Osteocyte (in vitro differentiated cells): ENCODE measurements at regions not wholly inside any gene's neighbourhood (a gene's known extent, or its start where the extent isn't known, plus 50 kb on each side); places are given as distances from the start of the nearest gene placed in this dataset.

ENCODE experiments used
- DNase-seq: peaks from one replicate; pipeline ENCODE4 v3.0.0; 2021; ENCODE audit warnings: mixed read lengths; ENCODE audit not compliant: unreplicated experiment; ENCODE audit errors: extremely low spot score
- H3K27ac Mint-ChIP-seq: one replicate; pipeline ENCODE4 v1.8.0; 2021; ENCODE audit warnings: mild to moderate bottlenecking, mixed read lengths; ENCODE audit not compliant: unreplicated experiment
- H3K27me3 Mint-ChIP-seq: one replicate; pipeline ENCODE4 v1.8.0; 2021; ENCODE audit warnings: mixed read lengths; ENCODE audit not compliant: unreplicated experiment
- H3K36me3 Mint-ChIP-seq: one replicate; pipeline ENCODE4 v1.8.0; 2021; ENCODE audit warnings: mixed read lengths; ENCODE audit not compliant: unreplicated experiment
- H3K4me1 Mint-ChIP-seq: one replicate; pipeline ENCODE4 v1.8.0; 2021; ENCODE audit warnings: mixed read lengths; ENCODE audit not compliant: unreplicated experiment
- H3K4me3 Mint-ChIP-seq: one replicate; pipeline ENCODE4 v1.8.0; 2021; ENCODE audit warnings: mild to moderate bottlenecking, moderate library complexity, mixed read lengths; ENCODE audit not compliant: unreplicated experiment
- H3K9me3 Mint-ChIP-seq: one replicate; pipeline ENCODE4 v1.8.0; 2021; ENCODE audit warnings: mixed read lengths; ENCODE audit not compliant: unreplicated experiment
- TF ChIP-seq, protein P1 (sequence below): fragments of 200-600 bp; sonication (generic); IDR thresholded peaks from 2 replicates; pipeline ENCODE4 v1.5.0; 2021; ENCODE audit warnings: antibody characterized with exemption, mild to moderate bottlenecking, moderate library complexity

DNA sequence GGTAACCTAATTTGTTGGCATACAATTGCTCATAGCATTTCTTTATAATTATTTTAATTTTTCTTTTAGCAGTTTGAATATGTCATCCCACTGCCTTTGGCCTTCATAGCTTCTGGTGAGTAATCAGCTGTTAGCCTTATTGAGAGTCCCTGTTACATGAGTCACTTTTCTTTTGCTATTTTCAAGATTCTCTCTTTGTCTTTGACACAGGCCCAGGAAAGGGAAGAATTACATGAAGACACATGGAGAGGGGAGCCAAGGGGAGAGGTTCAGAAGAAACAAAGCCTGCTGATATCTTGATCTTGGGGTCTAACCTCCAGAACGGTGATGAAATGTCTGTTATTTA, 418.2 kb downstream of the METTL15 start:
- H3K4me3 Mint-ChIP-seq: no peak overlapping the region
- no peak for DNase-seq
- H3K36me3 Mint-ChIP-seq: peaks cover 12% of the 10 kb centered on the region
- peaks cover 6% of the 10 kb centered on the region for H3K9me3 Mint-ChIP-seq
- no peak overlapping the region for H3K27ac Mint-ChIP-seq
- no peaks in the 10 kb centered on the region for H3K4me1 Mint-ChIP-seq
- H3K27me3 Mint-ChIP-seq: no peaks in the 10 kb centered on the region
- TF ChIP-seq, protein P1, sequence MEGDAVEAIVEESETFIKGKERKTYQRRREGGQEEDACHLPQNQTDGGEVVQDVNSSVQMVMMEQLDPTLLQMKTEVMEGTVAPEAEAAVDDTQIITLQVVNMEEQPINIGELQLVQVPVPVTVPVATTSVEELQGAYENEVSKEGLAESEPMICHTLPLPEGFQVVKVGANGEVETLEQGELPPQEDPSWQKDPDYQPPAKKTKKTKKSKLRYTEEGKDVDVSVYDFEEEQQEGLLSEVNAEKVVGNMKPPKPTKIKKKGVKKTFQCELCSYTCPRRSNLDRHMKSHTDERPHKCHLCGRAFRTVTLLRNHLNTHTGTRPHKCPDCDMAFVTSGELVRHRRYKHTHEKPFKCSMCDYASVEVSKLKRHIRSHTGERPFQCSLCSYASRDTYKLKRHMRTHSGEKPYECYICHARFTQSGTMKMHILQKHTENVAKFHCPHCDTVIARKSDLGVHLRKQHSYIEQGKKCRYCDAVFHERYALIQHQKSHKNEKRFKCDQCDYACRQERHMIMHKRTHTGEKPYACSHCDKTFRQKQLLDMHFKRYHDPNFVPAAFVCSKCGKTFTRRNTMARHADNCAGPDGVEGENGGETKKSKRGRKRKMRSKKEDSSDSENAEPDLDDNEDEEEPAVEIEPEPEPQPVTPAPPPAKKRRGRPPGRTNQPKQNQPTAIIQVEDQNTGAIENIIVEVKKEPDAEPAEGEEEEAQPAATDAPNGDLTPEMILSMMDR: no peak

DNA sequence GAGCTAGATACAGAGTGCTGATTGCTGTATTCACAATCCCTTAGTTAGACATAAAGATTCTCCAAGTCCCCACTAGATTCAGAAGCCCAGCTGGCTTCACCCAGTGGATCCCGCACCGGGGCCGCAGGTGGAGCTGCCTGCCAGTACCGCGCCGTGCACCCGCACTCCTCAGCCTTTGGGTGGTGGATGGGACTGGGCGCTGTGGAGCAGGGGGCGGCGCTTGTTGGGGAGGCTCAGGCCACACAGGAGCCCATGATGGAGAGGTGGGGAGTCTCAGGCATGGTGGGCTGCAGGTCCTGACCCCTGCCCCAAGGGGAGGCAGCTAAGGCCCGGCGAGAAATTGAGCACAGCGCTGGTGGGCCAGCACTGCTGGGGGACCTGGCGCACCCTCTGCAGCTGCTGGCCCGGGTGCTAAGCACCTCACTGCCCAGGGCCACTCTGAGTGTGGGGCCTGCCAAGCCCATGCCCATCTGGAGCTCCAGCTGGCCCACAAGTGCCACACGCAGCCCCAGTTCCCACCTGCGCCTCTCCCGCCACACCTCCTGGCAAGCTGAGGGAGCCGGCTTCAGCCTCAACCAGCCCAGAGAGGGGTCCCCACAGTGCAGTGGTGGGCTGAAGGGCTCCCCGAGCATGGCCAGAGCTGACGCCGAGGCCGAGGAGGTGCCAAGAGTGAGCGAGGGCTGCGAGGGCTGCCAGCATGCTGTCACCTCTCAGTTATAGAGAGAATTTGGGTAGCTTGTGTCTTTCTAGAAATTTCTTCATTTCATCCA, 417.6 kb downstream of the METTL15 start:
- Mint-ChIP-seq H3K9me3 (peaks cover 6% of the 10 kb centered on the region), H3K4me3 (no peak overlapping the region), H3K27ac (no peak overlapping the region), H3K27me3 (no peaks in the 10 kb centered on the region), H3K4me1 (no peaks in the 10 kb centered on the region), H3K36me3 (peaks cover 12% of the 10 kb centered on the region)
- DNase-seq: no peak
- TF ChIP-seq, protein P1: no peak

DNA sequence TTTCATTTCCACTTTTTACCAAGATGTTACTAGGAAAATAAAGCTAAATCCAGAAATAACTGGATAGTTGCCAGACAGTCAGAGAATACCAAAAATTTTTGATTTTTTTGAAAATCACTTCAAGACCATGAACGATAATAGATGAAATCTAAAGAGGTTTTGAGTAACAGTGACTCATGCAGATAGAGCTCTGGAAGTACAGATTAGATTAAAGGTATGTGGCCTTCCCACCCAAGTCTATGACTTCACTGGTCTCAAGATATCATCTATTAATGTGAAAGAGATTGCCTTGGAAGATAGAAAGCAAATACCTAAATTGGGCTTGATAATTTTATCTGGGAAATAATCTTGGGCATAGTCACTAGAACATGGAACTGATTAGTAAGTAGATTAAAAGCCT, 415.9 kb downstream of the METTL15 start:
- H3K4me1 Mint-ChIP-seq: peaks cover 4% of the 10 kb centered on the region
- H3K27me3 Mint-ChIP-seq: no peaks in the 10 kb centered on the region
- no peak overlapping the region for H3K4me3 Mint-ChIP-seq
- H3K9me3 Mint-ChIP-seq: peaks cover 6% of the 10 kb centered on the region
- no peak for DNase-seq
- H3K36me3 Mint-ChIP-seq: peaks cover 10% of the 10 kb centered on the region
- H3K27ac Mint-ChIP-seq: no peak overlapping the region
- TF ChIP-seq, protein P1: no peak

DNA sequence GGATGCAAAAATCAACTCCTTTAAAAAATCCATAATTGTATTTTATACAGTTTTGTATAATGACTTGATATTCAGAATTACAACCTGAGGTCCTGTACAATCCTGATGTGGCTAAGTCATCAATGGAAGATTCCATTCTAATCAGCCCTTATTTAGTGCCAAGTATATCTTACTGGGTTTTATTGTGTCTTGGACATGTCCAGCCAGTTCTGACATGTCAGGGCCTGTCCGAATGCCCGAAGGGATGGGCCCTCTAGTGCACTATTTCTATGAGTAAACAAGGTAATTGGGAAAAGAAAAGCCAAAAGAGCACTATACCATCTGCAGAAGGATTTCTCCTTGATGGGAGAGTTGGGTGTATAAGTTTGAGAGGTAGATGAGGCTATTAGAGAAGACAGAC, 412.9 kb downstream of the METTL15 start:
- Mint-ChIP-seq H3K36me3 (peaks cover 5% of the 10 kb centered on the region), H3K4me3 (no peak overlapping the region), H3K27me3 (no peaks in the 10 kb centered on the region), H3K9me3 (peaks cover 6% of the 10 kb centered on the region), H3K27ac (no peak overlapping the region), H3K4me1 (peaks cover 4% of the 10 kb centered on the region)
- DNase-seq: no peak
- TF ChIP-seq, protein P1: no peak

DNA sequence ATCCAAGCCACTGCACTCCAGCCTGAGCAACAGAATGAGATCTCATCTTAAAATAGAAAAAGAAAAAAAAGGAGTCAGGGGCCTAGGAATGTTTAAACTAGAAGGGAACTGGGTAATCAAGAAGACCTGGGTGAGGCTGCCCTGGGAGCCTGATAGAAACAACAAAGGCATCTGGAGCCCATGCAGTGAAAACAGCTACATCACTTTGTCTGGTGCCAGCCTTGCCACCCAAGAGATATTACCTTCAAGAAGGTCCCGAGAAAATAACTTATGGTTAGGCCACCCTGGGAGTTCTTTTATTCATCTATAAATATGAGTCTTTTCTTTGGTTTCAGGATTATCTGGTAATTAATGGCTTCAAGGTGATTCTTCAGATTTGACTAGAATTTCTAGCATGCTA, 412.1 kb downstream of the METTL15 start:
- TF ChIP-seq, protein P1: no peak
- peaks cover 6% of the 10 kb centered on the region for H3K9me3 Mint-ChIP-seq
- no peak for DNase-seq

More for the DNA sequence above, 412.1 kb downstream of the METTL15 start:
- H3K27me3 Mint-ChIP-seq: no peaks in the 10 kb centered on the region
- no peak overlapping the region for H3K4me3 Mint-ChIP-seq
- peaks cover 4% of the 10 kb centered on the region for H3K4me1 Mint-ChIP-seq
- no peak overlapping the region for H3K27ac Mint-ChIP-seq
- H3K36me3 Mint-ChIP-seq: peaks cover 5% of the 10 kb centered on the region
